ENCODE measurements at regions not wholly inside any gene's neighbourhood (a gene's known extent, or its start where the extent isn't known, plus 50 kb on each side); places are given as distances from the start of the nearest gene placed in this dataset.

DNA sequence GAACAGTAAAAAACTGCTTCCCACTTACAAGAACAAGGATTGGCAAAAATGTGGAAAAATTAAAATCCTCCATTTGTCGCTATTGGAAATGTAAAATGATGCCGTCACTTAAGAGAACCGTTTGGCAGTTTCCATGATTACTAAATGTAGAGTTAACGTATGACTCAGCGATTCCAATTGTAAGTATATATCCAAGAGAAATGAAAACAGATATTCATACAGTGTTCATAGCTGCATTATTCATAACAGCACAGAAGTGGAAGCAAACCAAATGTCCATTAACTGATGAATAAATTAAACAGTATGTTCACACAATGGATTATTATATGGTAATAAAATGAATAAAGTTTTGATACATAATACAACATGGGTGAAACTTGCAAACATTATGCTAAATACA lies 971.0 kb downstream of the AMY1C start:
- intact Hi-C loops (cut with micrococcal nuclease) = no loop called here
- WGBS (ENCODE audit: insufficient coverage) = no CpG with 5 or more reads among the region's 5 CpGs

GRCh38 chr1:104726917-104727316 lies 977.2 kb downstream of the AMY1C start:
- H3K4me3 Mint-ChIP-seq = no peak overlapping the region
- Histone ChIP-seq H3K27me3 (ENCODE audit: control insufficient read depth in 2 of 2, insufficient read depth in 2 of 2, low read length in 2 of 2) (no peaks in the 10 kb centered on the region), H3K36me3 (replicated peaks in 1 of 2; ENCODE audit: control insufficient read depth in 1 of 2, insufficient read depth in 2 of 2, low read length in 2 of 2) (no peaks in the 10 kb centered on the region), H3K9ac (ENCODE audit: insufficient read depth, low read length, poor library complexity, severe bottlenecking) (no peak overlapping the region), H2AFZ (ENCODE audit: insufficient read depth, low read depth, low read length, poor library complexity, severe bottlenecking) (no peak overlapping the region), H3K79me2 (ENCODE audit: insufficient read depth, low read length) (no peaks in the 10 kb centered on the region), H3K9me3 (replicated peaks in 1 of 2; ENCODE audit: control insufficient read depth in 1 of 2, insufficient read depth in 1 of 2, low read length in 2 of 2) (peaks cover 6% of the 10 kb centered on the region in 2 donors), H3K27ac (ENCODE audit: low read depth in 1 of 2, low read length in 2 of 2) (no peak overlapping the region), H4K20me1 (ENCODE audit: insufficient read depth, low read length) (no peaks in the 10 kb centered on the region), H3K4me1 (ENCODE audit: control insufficient read depth in 1 of 2, insufficient read depth in 2 of 2, low read length in 2 of 2) (no peaks in the 10 kb centered on the region), H3K4me3 (replicated peaks in 1 of 3; ENCODE audit: low read depth in 2 of 3, low read length in 3 of 3) (no peak overlapping the region), H3K4me2 (replicated peaks; ENCODE audit: extremely low read depth, low read length, poor library complexity, severe bottlenecking) (no peak overlapping the region)
- DNase-seq = no peak
- no CpG with 5 or more reads among the region's 1 CpG for WGBS (ENCODE audit: insufficient coverage)
- H3K9me3 Mint-ChIP-seq = peaks cover 0 to 7% (median 3%) of the 10 kb centered on the region in 7 donors
- no peaks in the 10 kb centered on the region for H3K27me3 Mint-ChIP-seq (ENCODE audit: low read depth in 3 of 3)
- no peak overlapping the region for H3K27ac Mint-ChIP-seq
- H3K36me3 Mint-ChIP-seq = no peaks in the 10 kb centered on the region
- TF ChIP-seq, protein P1, sequence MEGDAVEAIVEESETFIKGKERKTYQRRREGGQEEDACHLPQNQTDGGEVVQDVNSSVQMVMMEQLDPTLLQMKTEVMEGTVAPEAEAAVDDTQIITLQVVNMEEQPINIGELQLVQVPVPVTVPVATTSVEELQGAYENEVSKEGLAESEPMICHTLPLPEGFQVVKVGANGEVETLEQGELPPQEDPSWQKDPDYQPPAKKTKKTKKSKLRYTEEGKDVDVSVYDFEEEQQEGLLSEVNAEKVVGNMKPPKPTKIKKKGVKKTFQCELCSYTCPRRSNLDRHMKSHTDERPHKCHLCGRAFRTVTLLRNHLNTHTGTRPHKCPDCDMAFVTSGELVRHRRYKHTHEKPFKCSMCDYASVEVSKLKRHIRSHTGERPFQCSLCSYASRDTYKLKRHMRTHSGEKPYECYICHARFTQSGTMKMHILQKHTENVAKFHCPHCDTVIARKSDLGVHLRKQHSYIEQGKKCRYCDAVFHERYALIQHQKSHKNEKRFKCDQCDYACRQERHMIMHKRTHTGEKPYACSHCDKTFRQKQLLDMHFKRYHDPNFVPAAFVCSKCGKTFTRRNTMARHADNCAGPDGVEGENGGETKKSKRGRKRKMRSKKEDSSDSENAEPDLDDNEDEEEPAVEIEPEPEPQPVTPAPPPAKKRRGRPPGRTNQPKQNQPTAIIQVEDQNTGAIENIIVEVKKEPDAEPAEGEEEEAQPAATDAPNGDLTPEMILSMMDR (IDR thresholded peaks at IDR 0.05) = no peak
- intact Hi-C loops (cut with micrococcal nuclease) = no loop called here
- H3K4me1 Mint-ChIP-seq = no peaks in the 10 kb centered on the region

More for the DNA sequence above, 971.0 kb downstream of the AMY1C start:
- Histone ChIP-seq H3K9ac (ENCODE audit: insufficient read depth, low read length, poor library complexity, severe bottlenecking) (no peak overlapping the region), H3K4me1 (ENCODE audit: control insufficient read depth in 1 of 2, insufficient read depth in 2 of 2, low read length in 2 of 2) (no peaks in the 10 kb centered on the region), H3K27me3 (ENCODE audit: control insufficient read depth in 2 of 2, insufficient read depth in 2 of 2, low read length in 2 of 2) (no peaks in the 10 kb centered on the region), H2AFZ (ENCODE audit: insufficient read depth, low read depth, low read length, poor library complexity, severe bottlenecking) (no peak overlapping the region), H3K27ac (ENCODE audit: low read depth in 1 of 2, low read length in 2 of 2) (no peak overlapping the region), H3K9me3 (replicated peaks in 1 of 2; ENCODE audit: control insufficient read depth in 1 of 2, insufficient read depth in 1 of 2, low read length in 2 of 2) (peaks cover 6 to 7% of the 10 kb centered on the region in 2 donors), H4K20me1 (ENCODE audit: insufficient read depth, low read length) (no peaks in the 10 kb centered on the region), H3K4me2 (replicated peaks; ENCODE audit: extremely low read depth, low read length, poor library complexity, severe bottlenecking) (no peak overlapping the region), H3K4me3 (replicated peaks in 1 of 3; ENCODE audit: low read depth in 2 of 3, low read length in 3 of 3) (no peak overlapping the region), H3K36me3 (replicated peaks in 1 of 2; ENCODE audit: control insufficient read depth in 1 of 2, insufficient read depth in 2 of 2, low read length in 2 of 2) (no peaks in the 10 kb centered on the region), H3K79me2 (ENCODE audit: insufficient read depth, low read length) (no peaks in the 10 kb centered on the region)
- Mint-ChIP-seq H3K27me3 (ENCODE audit: low read depth in 3 of 3) (no peaks in the 10 kb centered on the region), H3K36me3 (no peaks in the 10 kb centered on the region), H3K4me3 (no peak overlapping the region), H3K27ac (no peak overlapping the region), H3K4me1 (no peaks in the 10 kb centered on the region), H3K9me3 (peaks cover 0 to 7% (median 2%) of the 10 kb centered on the region in 7 donors)
- TF ChIP-seq, protein P1 (IDR thresholded peaks at IDR 0.05) = no peak
- DNase-seq = no peak
